OCI-LY7 (cell line): ENCODE measurements at regions not wholly inside any gene's neighbourhood (a gene's known extent, or its start where the extent isn't known, plus 50 kb on each side); places are given as distances from the start of the nearest gene placed in this dataset.

Experiments
- CTCF ChIP-seq: fragments of 200-600 bp; sonication (generic); conservative IDR thresholded peaks from 2 replicates; pipeline ENCODE4 v1.5.1; 2014; ENCODE audit warnings: mild to moderate bottlenecking, antibody characterized with exemption, low read length, moderate library complexity, mixed read lengths
- EZH2phosphoT487 ChIP-seq: fragments of 200-600 bp; sonication (generic); IDR thresholded peaks from 2 replicates; pipeline ENCODE4 v1.6.1; 2018; ENCODE audit warnings: low read depth, borderline replicate concordance, mild to moderate bottlenecking, mixed run types, antibody characterized with exemption, low read length, moderate library complexity, mixed read lengths

- no peak for TF ChIP-seq CTCF
- TF ChIP-seq EZH2phosphoT487: no peak
Measured at GRCh38 chr10:3245395-3245794, 72.8 kb upstream of the PITRM1 start.
